Tibial nerve (tissue), 4 donors: ENCODE measurements at regions not wholly inside any gene's neighbourhood (a gene's known extent, or its start where the extent isn't known, plus 50 kb on each side); places are given as distances from the start of the nearest gene placed in this dataset.

ENCODE experiments used
- DNase-seq, 2 donors: peaks; one replicate each; pipeline ENCODE4 v3.0.0-alpha.2; 2019; ENCODE audit warnings: low spot score in 2 of 2
- H3K27ac ChIP-seq, 4 donors: fragments of 200-600 bp; sonication (generic) in 3 of 4; one replicate each; pipeline ENCODE4 v1.5.1; 2017 to 2019; ENCODE audit warnings: mild to moderate bottlenecking in 1 of 4
- H3K27me3 ChIP-seq, 2 donors: fragments of 200-600 bp; sonication (generic) in 1 of 2; one replicate each; pipeline versions ENCODE4 v1.5.1 to v1.6.0; 2017 to 2019
- H3K36me3 ChIP-seq, 3 donors: fragments of 200-600 bp; sonication (generic); one replicate each; pipeline ENCODE4 v1.5.1; 2018 to 2019
- H3K4me1 ChIP-seq, 4 donors: fragments of 200-600 bp; sonication (generic) in 3 of 4; one replicate each; pipeline ENCODE4 v1.5.1; 2017 to 2019
- H3K4me3 ChIP-seq, 4 donors: fragments of 200-600 bp; sonication (generic) in 3 of 4; one replicate each; pipeline ENCODE4 v1.5.1; 2017 to 2019; ENCODE audit warnings: mild to moderate bottlenecking in 1 of 4, moderate library complexity in 1 of 4
- H3K9me3 ChIP-seq, 4 donors: fragments of 200-600 bp; sonication (generic) in 3 of 4; one replicate each; pipeline ENCODE4 v1.5.1; 2017 to 2019
- CTCF ChIP-seq, 5 experiments: fragments of 200-600 bp in 3 of 5; fragments of 450-650 bp in 2 of 5; sonication (generic) in 3 of 5; IDR thresholded peaks; one replicate each; pipeline ENCODE4 v1.5.1; 2016 to 2019; ENCODE audit warnings: antibody characterized with exemption in 5 of 5, mild to moderate bottlenecking in 3 of 5, moderate library complexity in 2 of 5
- EP300 ChIP-seq, 2 donors: sonication (generic); formaldehyde crosslinking; IDR thresholded peaks; one replicate each; pipeline ENCODE4 v1.6.1; 2017; ENCODE audit warnings: antibody characterized with exemption in 2 of 2, mild to moderate bottlenecking in 1 of 2
- POLR2A ChIP-seq, 2 donors: fragments of 450-650 bp; IDR thresholded peaks; one replicate each; pipeline ENCODE4 v1.6.1; 2017; ENCODE audit warnings: antibody characterized with exemption in 2 of 2, mild to moderate bottlenecking in 2 of 2, moderate library complexity in 2 of 2
- WGBS, 2 donors: methylation state at CpG; one replicate each; pipeline ENCODE4 v1.1.5; 2018; 5-methylcytosine and 5-hydroxymethylcytosine counted together

GRCh38 chr13:47417485-47417884 lies 520.6 kb upstream of the HTR2A start:
- WGBS, 2 donors = 95 to 96% methylated on average over 2 of the region's 2 CpGs
- TF ChIP-seq POLR2A (IDR thresholded peaks at IDR 0.05) = no peak
- TF ChIP-seq EP300 (IDR thresholded peaks at IDR 0.05) = no peak
- no peak for TF ChIP-seq CTCF (IDR thresholded peaks at IDR 0.05)
- no peak overlapping the region for H3K4me3 ChIP-seq

GRCh38 chr13:47415048-47415447 lies 518.2 kb upstream of the HTR2A start:
- 78 to 79% methylated on average over 4 of the region's 4 CpGs for WGBS, 2 donors
- H3K4me3 ChIP-seq = no peak overlapping the region
- H3K27ac ChIP-seq = no peak overlapping the region
- H3K36me3 ChIP-seq = no peaks in the 10 kb centered on the region
- H3K27me3 ChIP-seq = no peaks in the 10 kb centered on the region
- TF ChIP-seq CTCF (IDR thresholded peaks at IDR 0.05) (no peak), EP300 (IDR thresholded peaks at IDR 0.05) (no peak), POLR2A (IDR thresholded peaks at IDR 0.05) (no peak)
- DNase-seq = no peak
- no peaks in the 10 kb centered on the region for H3K9me3 ChIP-seq
- H3K4me1 ChIP-seq = no peaks in the 10 kb centered on the region

More at GRCh38 chr13:47417485-47417884, 520.6 kb upstream of the HTR2A start:
- Histone ChIP-seq H3K36me3 (no peaks in the 10 kb centered on the region), H3K27me3 (no peaks in the 10 kb centered on the region), H3K27ac (no peak overlapping the region), H3K4me1 (no peaks in the 10 kb centered on the region), H3K9me3 (no peaks in the 10 kb centered on the region)
- no peak for DNase-seq

GRCh38 chr13:47413526-47413925 lies 516.7 kb upstream of the HTR2A start:
- Histone ChIP-seq H3K36me3 (no peaks in the 10 kb centered on the region), H3K4me3 (no peak overlapping the region), H3K9me3 (no peaks in the 10 kb centered on the region), H3K27me3 (no peaks in the 10 kb centered on the region), H3K4me1 (no peaks in the 10 kb centered on the region), H3K27ac (no peak overlapping the region)
- no peak for TF ChIP-seq EP300 (IDR thresholded peaks at IDR 0.05)
- no peak for TF ChIP-seq POLR2A (IDR thresholded peaks at IDR 0.05)
- no peak for TF ChIP-seq CTCF (IDR thresholded peaks at IDR 0.05)
- 17 to 29% methylated on average over 1 of the region's 1 CpG for WGBS, 2 donors
- DNase-seq = no peak

- no peak for DNase-seq
- no peak overlapping the region for H3K27ac ChIP-seq
- TF ChIP-seq POLR2A (IDR thresholded peaks at IDR 0.05) (no peak), EP300 (IDR thresholded peaks at IDR 0.05) (no peak), CTCF (IDR thresholded peaks at IDR 0.05) (no peak)
- no peak overlapping the region for H3K4me3 ChIP-seq
- 58% methylated on average over 3 of the region's 3 CpGs for WGBS, 2 donors
- H3K36me3 ChIP-seq = no peaks in the 10 kb centered on the region
- no peaks in the 10 kb centered on the region for H3K9me3 ChIP-seq
- H3K4me1 ChIP-seq = no peaks in the 10 kb centered on the region
- H3K27me3 ChIP-seq = no peaks in the 10 kb centered on the region
These were observed 516.3 kb upstream of the HTR2A start for GRCh38 chr13:47413112-47413511.

GRCh38 chr13:47409778-47410177 lies 512.9 kb upstream of the HTR2A start:
- no peak for TF ChIP-seq POLR2A (IDR thresholded peaks at IDR 0.05)
- no peak for TF ChIP-seq CTCF (IDR thresholded peaks at IDR 0.05)
- no peak for TF ChIP-seq EP300 (IDR thresholded peaks at IDR 0.05)
- Histone ChIP-seq H3K4me3 (no peak overlapping the region), H3K27me3 (no peaks in the 10 kb centered on the region), H3K27ac (no peak overlapping the region), H3K9me3 (no peaks in the 10 kb centered on the region), H3K36me3 (no peaks in the 10 kb centered on the region), H3K4me1 (no peaks in the 10 kb centered on the region)
- no peak for DNase-seq
- WGBS, 2 donors = 50 to 52% methylated on average over 1 of the region's 1 CpG
